K562 (cell line): ENCODE measurements at regions not wholly inside any gene's neighbourhood (a gene's known extent, or its start where the extent isn't known, plus 50 kb on each side); places are given as distances from the start of the nearest gene placed in this dataset.

Experiments used
- CBFA2T3 ChIP-seq: fragments of 450-650 bp; IDR thresholded peaks from 2 replicates; pipeline ENCODE4 v1.6.1; 2017
- EHMT2 ChIP-seq: fragments of 450-650 bp; IDR thresholded peaks from 2 replicates; pipeline ENCODE4 v1.6.1; 2018; ENCODE audit warnings: antibody characterized with exemption
- KAT2B ChIP-seq: IDR thresholded peaks from one replicate; pipeline ENCODE4 v1.6.1; 2012; ENCODE audit warnings: low read depth, mild to moderate bottlenecking, control low read depth, inconsistent platforms, low read length, moderate library complexity
- PHB ChIP-seq: fragments of 250-450 bp; sonication (Bioruptor Pico); IDR thresholded peaks from 2 replicates; pipeline ENCODE4 v1.5.0; 2021
- SIX5 ChIP-seq, 2 experiments: IDR thresholded peaks; 2 replicates each; pipeline ENCODE4 v1.6.1; 2011; ENCODE audit warnings: low read length in 2 of 2, borderline replicate concordance in 1 of 2, low read depth in 1 of 2, mild to moderate bottlenecking in 1 of 2, moderate library complexity in 1 of 2; ENCODE audit not compliant: insufficient read depth in 1 of 2
- ZKSCAN1 ChIP-seq: fragments of 150-350 bp; IDR thresholded peaks from 2 replicates; pipeline ENCODE4 v1.6.1; 2016; ENCODE audit warnings: low read depth, low read length
- TF ChIP-seq, protein P1 (sequence below): fragments of 250-450 bp; sonication (Bioruptor Pico); IDR thresholded peaks from 2 replicates; pipeline ENCODE4 v1.5.0; 2022; ENCODE audit warnings: mild to moderate bottlenecking
- TF ChIP-seq, protein P2 (sequence below), 2 experiments: fragments of 450-650 bp; IDR thresholded peaks; 2 replicates each; pipeline ENCODE4 v1.6.1; 2018; ENCODE audit warnings: mild to moderate bottlenecking in 2 of 2, low read depth in 1 of 2; ENCODE audit not compliant: partially characterized antibody in 2 of 2
- TF ChIP-seq, protein P3 (sequence below): fragments of 450-650 bp; formaldehyde crosslinking; IDR thresholded peaks from 2 replicates; pipeline ENCODE4 v1.4.0; 2020; ENCODE audit warnings: mild to moderate bottlenecking
- TF ChIP-seq, protein P4 (sequence below): fragments of 250-450 bp; sonication (Bioruptor Pico); IDR thresholded peaks from 2 replicates; pipeline ENCODE4 v1.8.0; 2021; ENCODE audit warnings: mild to moderate bottlenecking, moderate library complexity
- TF ChIP-seq, protein P5 (sequence below): fragments of 250-450 bp; sonication (Bioruptor Pico); IDR thresholded peaks from 2 replicates; pipeline ENCODE4 v1.8.0; 2021; ENCODE audit warnings: borderline replicate concordance, mild to moderate bottlenecking, moderate library complexity; ENCODE audit not compliant: poor library complexity, severe bottlenecking
- TF ChIP-seq, protein P6 (sequence below): fragments of 450-650 bp; formaldehyde crosslinking; IDR thresholded peaks from 2 replicates; pipeline ENCODE4 v1.4.0; 2022; ENCODE audit warnings: missing genetic modification characterization

DNA sequence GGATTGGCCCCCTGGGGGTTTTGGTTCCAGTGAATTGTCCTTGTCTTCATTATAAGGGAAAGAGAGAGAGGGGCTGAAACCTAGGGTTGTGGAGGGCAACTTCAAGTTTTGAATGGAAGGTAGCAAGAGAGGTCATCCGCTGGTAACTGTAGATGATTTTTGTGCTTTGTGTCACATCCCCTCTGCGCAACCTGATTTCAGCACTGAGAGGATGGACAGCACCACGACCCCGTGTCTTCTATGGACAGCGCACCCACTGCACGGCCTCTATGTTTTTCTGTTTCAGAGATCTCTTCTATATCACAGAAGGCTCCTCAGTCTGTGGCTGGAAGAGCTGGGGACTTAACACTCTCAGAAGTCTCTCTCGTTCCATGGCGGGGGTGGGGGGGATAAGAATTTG lies 127.0 kb upstream of the RPH3A start (continued):
- TF ChIP-seq, protein P1, sequence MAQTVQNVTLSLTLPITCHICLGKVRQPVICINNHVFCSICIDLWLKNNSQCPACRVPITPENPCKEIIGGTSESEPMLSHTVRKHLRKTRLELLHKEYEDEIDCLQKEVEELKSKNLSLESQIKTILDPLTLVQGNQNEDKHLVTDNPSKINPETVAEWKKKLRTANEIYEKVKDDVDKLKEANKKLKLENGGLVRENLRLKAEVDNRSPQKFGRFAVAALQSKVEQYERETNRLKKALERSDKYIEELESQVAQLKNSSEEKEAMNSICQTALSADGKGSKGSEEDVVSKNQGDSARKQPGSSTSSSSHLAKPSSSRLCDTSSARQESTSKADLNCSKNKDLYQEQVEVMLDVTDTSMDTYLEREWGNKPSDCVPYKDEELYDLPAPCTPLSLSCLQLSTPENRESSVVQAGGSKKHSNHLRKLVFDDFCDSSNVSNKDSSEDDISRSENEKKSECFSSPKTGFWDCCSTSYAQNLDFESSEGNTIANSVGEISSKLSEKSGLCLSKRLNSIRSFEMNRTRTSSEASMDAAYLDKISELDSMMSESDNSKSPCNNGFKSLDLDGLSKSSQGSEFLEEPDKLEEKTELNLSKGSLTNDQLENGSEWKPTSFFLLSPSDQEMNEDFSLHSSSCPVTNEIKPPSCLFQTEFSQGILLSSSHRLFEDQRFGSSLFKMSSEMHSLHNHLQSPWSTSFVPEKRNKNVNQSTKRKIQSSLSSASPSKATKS: no peak
- TF ChIP-seq EHMT2 (peak; percentile 99), CBFA2T3 (no peak), PHB (CRISPR knock-in tag) (no peak), KAT2B (no peak), ZKSCAN1 (no peak), SIX5 (IDR thresholded peaks at IDR 0.05; ENCODE audit: borderline replicate concordance in 1 of 2, insufficient read depth in 1 of 2, low read depth in 1 of 2, low read length in 2 of 2) (no peak)
- TF ChIP-seq, protein P2, sequence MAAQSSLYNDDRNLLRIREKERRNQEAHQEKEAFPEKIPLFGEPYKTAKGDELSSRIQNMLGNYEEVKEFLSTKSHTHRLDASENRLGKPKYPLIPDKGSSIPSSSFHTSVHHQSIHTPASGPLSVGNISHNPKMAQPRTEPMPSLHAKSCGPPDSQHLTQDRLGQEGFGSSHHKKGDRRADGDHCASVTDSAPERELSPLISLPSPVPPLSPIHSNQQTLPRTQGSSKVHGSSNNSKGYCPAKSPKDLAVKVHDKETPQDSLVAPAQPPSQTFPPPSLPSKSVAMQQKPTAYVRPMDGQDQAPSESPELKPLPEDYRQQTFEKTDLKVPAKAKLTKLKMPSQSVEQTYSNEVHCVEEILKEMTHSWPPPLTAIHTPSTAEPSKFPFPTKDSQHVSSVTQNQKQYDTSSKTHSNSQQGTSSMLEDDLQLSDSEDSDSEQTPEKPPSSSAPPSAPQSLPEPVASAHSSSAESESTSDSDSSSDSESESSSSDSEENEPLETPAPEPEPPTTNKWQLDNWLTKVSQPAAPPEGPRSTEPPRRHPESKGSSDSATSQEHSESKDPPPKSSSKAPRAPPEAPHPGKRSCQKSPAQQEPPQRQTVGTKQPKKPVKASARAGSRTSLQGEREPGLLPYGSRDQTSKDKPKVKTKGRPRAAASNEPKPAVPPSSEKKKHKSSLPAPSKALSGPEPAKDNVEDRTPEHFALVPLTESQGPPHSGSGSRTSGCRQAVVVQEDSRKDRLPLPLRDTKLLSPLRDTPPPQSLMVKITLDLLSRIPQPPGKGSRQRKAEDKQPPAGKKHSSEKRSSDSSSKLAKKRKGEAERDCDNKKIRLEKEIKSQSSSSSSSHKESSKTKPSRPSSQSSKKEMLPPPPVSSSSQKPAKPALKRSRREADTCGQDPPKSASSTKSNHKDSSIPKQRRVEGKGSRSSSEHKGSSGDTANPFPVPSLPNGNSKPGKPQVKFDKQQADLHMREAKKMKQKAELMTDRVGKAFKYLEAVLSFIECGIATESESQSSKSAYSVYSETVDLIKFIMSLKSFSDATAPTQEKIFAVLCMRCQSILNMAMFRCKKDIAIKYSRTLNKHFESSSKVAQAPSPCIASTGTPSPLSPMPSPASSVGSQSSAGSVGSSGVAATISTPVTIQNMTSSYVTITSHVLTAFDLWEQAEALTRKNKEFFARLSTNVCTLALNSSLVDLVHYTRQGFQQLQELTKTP (IDR thresholded peaks at IDR 0.05; ENCODE audit: low read depth in 1 of 2, partially characterized antibody in 2 of 2): peak in 1 of 2 experiments; percentile 93
- TF ChIP-seq, protein P3, sequence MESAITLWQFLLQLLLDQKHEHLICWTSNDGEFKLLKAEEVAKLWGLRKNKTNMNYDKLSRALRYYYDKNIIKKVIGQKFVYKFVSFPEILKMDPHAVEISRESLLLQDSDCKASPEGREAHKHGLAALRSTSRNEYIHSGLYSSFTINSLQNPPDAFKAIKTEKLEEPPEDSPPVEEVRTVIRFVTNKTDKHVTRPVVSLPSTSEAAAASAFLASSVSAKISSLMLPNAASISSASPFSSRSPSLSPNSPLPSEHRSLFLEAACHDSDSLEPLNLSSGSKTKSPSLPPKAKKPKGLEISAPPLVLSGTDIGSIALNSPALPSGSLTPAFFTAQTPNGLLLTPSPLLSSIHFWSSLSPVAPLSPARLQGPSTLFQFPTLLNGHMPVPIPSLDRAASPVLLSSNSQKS (CRISPR knock-in tag): no peak
- TF ChIP-seq, protein P4, sequence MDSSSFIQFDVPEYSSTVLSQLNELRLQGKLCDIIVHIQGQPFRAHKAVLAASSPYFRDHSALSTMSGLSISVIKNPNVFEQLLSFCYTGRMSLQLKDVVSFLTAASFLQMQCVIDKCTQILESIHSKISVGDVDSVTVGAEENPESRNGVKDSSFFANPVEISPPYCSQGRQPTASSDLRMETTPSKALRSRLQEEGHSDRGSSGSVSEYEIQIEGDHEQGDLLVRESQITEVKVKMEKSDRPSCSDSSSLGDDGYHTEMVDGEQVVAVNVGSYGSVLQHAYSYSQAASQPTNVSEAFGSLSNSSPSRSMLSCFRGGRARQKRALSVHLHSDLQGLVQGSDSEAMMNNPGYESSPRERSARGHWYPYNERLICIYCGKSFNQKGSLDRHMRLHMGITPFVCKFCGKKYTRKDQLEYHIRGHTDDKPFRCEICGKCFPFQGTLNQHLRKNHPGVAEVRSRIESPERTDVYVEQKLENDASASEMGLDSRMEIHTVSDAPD (CRISPR knock-in tag): no peak
- TF ChIP-seq, protein P5, sequence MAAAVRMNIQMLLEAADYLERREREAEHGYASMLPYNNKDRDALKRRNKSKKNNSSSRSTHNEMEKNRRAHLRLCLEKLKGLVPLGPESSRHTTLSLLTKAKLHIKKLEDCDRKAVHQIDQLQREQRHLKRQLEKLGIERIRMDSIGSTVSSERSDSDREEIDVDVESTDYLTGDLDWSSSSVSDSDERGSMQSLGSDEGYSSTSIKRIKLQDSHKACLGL (CRISPR knock-in tag): no peak
- TF ChIP-seq, protein P6, sequence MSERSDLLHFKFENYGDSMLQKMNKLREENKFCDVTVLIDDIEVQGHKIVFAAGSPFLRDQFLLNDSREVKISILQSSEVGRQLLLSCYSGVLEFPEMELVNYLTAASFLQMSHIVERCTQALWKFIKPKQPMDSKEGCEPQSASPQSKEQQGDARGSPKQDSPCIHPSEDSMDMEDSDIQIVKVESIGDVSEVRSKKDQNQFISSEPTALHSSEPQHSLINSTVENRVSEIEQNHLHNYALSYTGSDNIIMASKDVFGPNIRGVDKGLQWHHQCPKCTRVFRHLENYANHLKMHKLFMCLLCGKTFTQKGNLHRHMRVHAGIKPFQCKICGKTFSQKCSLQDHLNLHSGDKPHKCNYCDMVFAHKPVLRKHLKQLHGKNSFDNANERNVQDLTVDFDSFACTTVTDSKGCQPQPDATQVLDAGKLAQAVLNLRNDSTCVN (CRISPR knock-in tag): no peak
